KBM-7 (cell line): ENCODE measurements at regions not wholly inside any gene's neighbourhood (a gene's known extent, or its start where the extent isn't known, plus 50 kb on each side); places are given as distances from the start of the nearest gene placed in this dataset.
A peak's percentile ranks its signal among the peaks of the same experiment; 100 is the strongest.

Source experiments
- DNase-seq: peaks from one replicate; pipeline ENCODE4 v3.0.0-alpha.2; 2015
- in situ Hi-C: fragments of 300-500 bp; cut with MboI; formaldehyde crosslinking; loops from 2 replicates; pipeline ENCODE4 v1.14.3; 2020; ENCODE audit warnings: low sequenced_read_pairs, low pct_unique_long_range_greater_than_20kb, mixed read lengths

DNA sequence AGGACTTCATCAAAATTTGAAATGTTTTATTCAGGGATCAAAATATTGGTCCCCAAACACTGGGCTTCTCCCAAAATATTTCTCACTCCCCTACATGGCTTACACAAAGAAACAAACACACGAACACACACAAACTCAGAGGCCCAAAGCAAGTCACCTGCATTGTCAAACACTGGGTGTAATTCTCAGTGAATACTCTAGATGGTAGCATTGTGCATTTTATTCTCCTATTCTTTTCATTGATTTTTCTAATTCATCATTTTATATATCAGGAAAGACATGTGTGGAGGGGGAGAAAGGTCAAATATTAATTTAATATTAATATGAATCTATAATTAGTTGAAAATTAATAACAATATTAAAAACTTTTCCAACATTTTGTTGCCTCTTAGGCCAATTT, 72.3 kb upstream of the TNMD start:
- in situ Hi-C loops: no loop called here
- peak; percentile 42 for DNase-seq

DNA sequence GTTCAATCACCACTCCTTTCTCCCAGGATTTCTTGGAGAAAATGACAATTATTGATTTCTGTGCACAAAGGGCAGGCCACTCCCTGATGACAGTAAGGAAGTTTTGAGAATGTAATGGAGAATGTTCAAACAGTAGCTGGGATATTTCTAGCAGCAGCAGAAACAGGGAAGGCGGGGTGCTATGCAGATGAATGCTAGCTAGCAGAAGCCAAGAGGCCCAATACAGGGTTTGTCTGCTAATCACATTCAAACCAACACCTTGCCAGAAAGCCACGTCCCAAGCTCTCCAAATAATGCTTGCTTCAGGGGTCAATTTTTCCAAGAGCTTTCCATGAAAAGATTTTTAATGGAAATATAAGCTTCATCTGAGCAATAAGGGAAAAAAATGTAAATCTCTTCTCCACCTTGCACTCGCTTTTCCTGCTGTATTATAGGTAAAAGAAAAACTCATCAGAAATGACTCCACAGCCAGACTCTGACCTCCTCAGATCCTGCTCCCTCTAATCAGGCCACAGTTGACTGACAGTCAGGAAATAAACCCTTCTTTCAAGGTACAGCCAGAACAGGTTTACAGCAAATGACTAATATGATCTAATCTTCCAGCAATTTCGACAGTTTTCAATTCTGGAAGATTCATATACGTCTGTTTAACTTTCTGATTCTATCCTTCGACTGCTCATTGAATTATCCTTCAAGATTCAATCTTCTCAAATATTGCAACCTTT, 84.7 kb upstream of the PCDH19 start:
- in situ Hi-C loops: no loop called here
- no peak for DNase-seq

DNA sequence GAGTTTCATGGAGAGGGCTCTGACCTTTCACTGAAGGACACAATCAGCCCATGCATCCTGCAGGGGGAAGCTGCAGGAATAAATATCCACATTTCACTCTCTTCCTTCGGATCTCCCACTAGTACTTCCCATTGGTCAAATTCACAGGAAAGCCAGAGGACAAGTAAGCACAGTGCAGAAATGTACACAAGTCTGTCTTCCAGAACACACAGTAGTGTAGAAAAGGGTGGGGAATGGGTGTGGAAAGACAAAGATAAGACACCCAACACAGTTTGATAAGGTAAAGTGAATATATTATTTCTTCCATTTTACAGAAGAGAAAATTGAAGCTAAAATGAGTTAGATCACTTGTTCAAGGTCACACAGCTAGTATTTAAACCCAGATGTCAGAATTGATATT, 81.1 kb upstream of the PCDH19 start:
- in situ Hi-C loops: no loop called here

DNA sequence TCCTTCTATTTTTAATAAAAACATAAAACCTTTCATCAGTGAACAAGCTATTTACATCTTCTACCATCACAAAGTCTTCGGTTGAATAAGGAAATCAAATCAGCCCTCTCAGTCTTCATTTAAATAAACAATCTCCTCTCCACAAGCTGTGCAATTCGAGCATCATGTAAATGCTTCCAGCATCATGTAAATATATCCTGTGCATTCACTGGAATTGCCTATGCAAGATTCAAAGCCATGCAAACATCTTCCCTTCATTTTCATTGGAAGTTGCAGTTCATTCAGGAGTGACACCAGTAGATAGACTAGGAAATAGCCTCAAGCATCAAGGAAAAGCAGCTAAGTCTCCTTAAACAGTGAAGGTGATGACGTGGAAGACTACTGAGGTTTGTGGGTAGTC, 77.7 kb upstream of the PCDH19 start:
- in situ Hi-C loops: no loop called here
- DNase-seq: no peak

More for the DNA sequence above, 81.1 kb upstream of the PCDH19 start:
- DNase-seq: no peak

DNA sequence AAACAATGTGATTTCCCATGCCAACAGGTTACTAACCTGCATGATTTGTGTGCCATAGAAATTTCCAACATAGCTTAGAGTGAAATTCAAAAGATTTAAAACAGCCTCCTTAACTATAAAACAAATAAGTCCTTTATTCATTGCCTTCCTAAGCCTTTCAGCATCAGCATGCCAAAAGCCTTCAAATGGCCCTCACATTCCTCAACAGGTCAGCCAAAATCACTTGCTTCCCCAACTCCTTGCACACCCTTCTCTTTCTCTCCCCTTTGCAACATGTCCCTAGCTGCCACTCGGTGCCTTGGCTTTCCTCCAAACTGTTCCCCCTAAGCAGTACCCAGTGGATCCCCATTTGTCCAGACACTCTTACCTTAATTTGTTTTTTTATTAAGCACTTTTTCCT, 74.9 kb upstream of the PCDH19 start:
- DNase-seq: no peak
- in situ Hi-C loops: no loop called here

DNA sequence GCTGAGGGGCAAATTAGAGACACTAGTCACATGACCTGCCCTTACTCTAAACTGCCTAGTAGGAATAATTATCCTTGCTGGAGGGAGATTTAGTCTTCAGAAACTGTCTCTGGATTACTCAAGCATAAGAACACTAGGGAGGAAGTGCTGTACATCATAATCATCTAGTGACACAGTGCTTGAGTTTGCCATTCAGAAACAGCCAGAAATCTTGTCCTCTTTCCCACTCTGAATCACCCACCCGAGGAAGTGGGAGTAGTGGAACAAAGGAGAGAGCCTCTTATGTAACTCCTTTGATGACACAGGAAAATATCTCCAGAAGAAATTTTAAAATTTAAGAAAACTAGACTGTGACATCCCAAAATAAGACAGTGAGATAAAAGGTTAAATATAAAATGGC, 69.3 kb upstream of the PCDH19 start:
- in situ Hi-C loops: no loop called here
- DNase-seq: no peak

DNA sequence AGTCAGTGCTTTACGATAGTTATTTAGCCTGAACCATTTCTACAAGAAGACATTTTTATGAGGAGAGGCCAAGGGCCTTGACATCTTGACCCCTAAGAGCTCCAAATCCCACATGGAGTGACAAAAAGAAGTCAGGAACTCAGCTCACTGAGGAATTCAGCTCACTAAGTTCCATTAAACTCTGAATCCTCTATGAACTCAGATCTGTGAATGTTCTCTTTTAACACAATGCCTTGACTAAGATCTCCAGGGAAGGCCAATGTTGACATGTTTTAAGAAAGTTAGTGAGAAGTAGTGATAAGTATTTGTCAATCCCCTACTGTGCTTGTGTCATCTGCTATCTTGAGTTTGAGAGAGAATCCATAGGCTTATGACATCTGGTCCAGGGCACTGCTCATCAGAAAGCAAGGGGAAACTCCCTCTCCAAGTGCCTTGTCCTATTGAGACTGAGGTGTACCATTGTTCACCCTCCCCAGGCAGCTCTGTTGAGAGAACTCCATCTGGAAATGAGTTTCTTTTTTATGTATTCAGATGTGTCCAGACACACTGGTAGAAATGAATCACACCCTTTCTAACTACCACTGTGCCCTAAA, 68.7 kb upstream of the PCDH19 start:
- DNase-seq: no peak
- in situ Hi-C loops: no loop called here

DNA sequence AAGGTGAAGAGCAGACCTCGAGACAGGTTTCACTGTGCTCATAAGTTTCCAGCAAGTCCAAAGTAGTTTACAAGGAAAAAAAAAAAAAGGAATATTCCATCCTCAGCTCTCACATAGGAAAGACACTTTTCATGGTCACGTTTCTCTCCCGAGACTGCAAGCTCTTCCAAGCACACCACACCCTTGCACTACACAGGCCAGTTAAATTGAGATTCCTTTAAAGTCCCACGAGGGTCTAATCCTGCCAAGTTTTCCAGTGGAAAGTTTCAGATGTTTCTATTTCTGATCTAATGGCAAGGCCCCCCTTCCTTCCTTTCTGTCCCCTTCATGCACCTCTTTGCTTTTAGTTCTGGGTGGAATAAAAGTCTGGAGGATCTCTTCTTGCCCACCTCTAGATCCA, 67.9 kb upstream of the PCDH19 start:
- in situ Hi-C loops: no loop called here
- DNase-seq: no peak

DNA sequence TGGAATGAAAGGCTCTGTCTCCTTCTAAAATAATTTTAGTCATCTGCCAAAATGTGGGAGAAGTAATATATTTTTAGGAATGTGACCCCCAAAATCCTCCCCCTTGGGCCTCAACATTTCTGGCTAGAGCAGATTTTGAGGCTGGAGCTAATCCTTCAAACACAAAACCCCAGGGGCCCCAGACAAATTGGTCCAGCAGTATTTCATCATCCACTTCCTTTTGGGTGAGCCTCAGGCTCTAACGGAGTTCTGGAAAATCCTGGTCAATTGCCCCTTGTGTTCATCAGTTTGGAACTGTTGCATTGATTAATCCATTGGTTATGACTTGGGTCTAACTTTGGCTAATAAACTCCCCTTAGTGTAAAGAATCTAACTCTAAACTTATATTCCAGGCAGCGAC, 67.4 kb upstream of the PCDH19 start:
- in situ Hi-C loops: no loop called here
- no peak for DNase-seq
